K562 (cell line): ENCODE measurements at regions not wholly inside any gene's neighbourhood (a gene's known extent, or its start where the extent isn't known, plus 50 kb on each side); places are given as distances from the start of the nearest gene placed in this dataset.

ENCODE experiments used
- PTBP1 ChIP-seq: fragments of 200-400 bp; formaldehyde crosslinking; IDR thresholded peaks from 2 replicates; pipeline ENCODE4 v1.6.1; 2017; ENCODE audit warnings: low read depth, low read length
- SETDB1 ChIP-seq: IDR thresholded peaks from one replicate; pipeline ENCODE4 v1.6.1; 2012; ENCODE audit warnings: low read length, control low read depth, inconsistent platforms
- SREBF2 ChIP-seq: sonication (generic); formaldehyde crosslinking; IDR thresholded peaks from 2 replicates; pipeline ENCODE4 v1.4.0; 2020; ENCODE audit warnings: mild to moderate bottlenecking, missing genetic modification reagents
- TARDBP ChIP-seq: fragments of 450-650 bp; IDR thresholded peaks from 2 replicates; pipeline ENCODE4 v1.6.1; 2016
- TEAD2 ChIP-seq: fragments of 450-650 bp; IDR thresholded peaks from 2 replicates; pipeline ENCODE4 v1.6.1; 2016; ENCODE audit warnings: missing genetic modification characterization, control low read depth, missing compliant biosample characterization
- TOE1 ChIP-seq, 2 experiments: fragments of 450-650 bp in 1 of 2; sonication (generic) in 1 of 2; formaldehyde crosslinking in 1 of 2; IDR thresholded peaks; 2 replicates each; pipeline versions ENCODE4 v1.7.1 to v1.8.0; 2016 to 2022; ENCODE audit warnings: borderline replicate concordance in 2 of 2, mild to moderate bottlenecking in 2 of 2, antibody characterized with exemption in 1 of 2, inconsistent platforms in 1 of 2, low read depth in 1 of 2, missing genetic modification reagents in 1 of 2, moderate library complexity in 1 of 2
- ZNF174 ChIP-seq: fragments of 250-450 bp; sonication (Bioruptor Pico); IDR thresholded peaks from 2 replicates; pipeline ENCODE4 v1.4.0; 2020; ENCODE audit warnings: mild to moderate bottlenecking
- ZNF175 ChIP-seq: fragments of 200-800 bp; sonication (Bioruptor generic); IDR thresholded peaks from 2 replicates; pipeline ENCODE4 v1.6.1; 2016; ENCODE audit warnings: low read depth, mild to moderate bottlenecking, missing genetic modification characterization, missing compliant biosample characterization
- ZNF224 ChIP-seq: sonication (generic); formaldehyde crosslinking; IDR thresholded peaks from 2 replicates; pipeline ENCODE4 v1.8.0; 2022; ENCODE audit warnings: mild to moderate bottlenecking, missing genetic modification reagents
- ZNF778 ChIP-seq: fragments of 450-650 bp; formaldehyde crosslinking; IDR thresholded peaks from 2 replicates; pipeline ENCODE4 v1.4.0; 2020; ENCODE audit warnings: mild to moderate bottlenecking, moderate library complexity
- TF ChIP-seq, protein P1 (sequence below): fragments of 150-350 bp; IDR thresholded peaks from 2 replicates; pipeline ENCODE4 v1.6.1; 2014; ENCODE audit warnings: low read depth, mild to moderate bottlenecking, low read length, borderline replicate concordance
- TF ChIP-seq, protein P2 (sequence below), 2 experiments: fragments of 450-650 bp; IDR thresholded peaks; 2 replicates each; pipeline ENCODE4 v1.6.1; 2016
- TF ChIP-seq, protein P3 (sequence below): sonication (generic); formaldehyde crosslinking; IDR thresholded peaks from 2 replicates; pipeline ENCODE4 v1.4.0; 2020; ENCODE audit warnings: mild to moderate bottlenecking, missing genetic modification reagents
- TF ChIP-seq, protein P4 (sequence below): fragments of 250-450 bp; sonication (Bioruptor Pico); IDR thresholded peaks from 2 replicates; pipeline ENCODE4 v1.5.0; 2021
- TF ChIP-seq, protein P5 (sequence below): fragments of 250-450 bp; sonication (Bioruptor Pico); IDR thresholded peaks from 2 replicates; pipeline ENCODE4 v1.8.0; 2021; ENCODE audit warnings: moderate library complexity, mild to moderate bottlenecking, inconsistent platforms
- TF ChIP-seq, protein P6 (sequence below): fragments of 450-650 bp; IDR thresholded peaks from 2 replicates; pipeline ENCODE4 v1.6.1; 2016

DNA sequence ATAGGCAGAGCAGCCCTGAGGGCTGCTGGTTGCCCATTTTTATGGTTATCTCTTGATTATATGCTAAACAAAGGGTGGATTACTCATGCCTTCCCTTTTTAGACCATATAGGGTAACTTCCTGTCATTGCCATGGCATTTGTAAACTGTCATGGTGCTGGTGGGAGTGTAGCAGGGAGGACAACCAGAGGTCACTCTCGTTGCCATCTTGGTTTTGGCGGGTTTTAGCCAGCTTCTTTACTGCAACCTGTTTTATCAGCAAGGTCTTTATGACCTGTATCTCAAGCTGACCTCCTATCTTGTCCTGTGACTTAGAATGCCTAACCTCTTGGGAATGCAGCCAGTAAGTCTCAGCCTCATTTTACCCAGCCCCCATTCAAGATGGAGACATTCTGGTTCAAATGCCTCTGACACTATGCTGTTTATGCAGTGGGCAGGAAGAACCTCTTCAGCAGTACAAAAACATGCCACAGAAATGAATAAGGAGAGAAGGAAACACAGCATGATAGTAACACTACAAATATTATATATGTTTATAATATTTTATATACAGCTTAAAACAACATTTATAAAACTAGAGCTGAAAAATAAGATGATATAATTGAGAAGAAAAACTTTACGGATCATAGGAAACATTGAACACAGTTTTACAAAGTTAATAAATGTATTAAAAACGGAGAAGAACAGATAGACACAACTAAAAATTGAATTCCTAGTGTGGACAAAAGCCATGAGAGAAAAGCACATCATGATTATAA, 58.9 kb upstream of the SAMD5 start (continued):
- TF ChIP-seq TEAD2 (tag) (peak; percentile 95), TARDBP (no peak), PTBP1 (no peak), ZNF175 (CRISPR knock-in tag) (peak; percentile 100), SETDB1 (no peak), ZNF778 (no peak), ZNF224 (CRISPR knock-in tag) (no peak), SREBF2 (CRISPR knock-in tag) (no peak), TOE1 (IDR thresholded peaks at IDR 0.05; ENCODE audit: borderline replicate concordance) (no peak), TOE1 (CRISPR knock-in tag; IDR thresholded peaks at IDR 0.05; ENCODE audit: borderline replicate concordance, low read depth) (no peak), ZNF174 (CRISPR knock-in tag) (peak; percentile 82; the same call in 1 of the 2 replicates)
- TF ChIP-seq, protein P1, sequence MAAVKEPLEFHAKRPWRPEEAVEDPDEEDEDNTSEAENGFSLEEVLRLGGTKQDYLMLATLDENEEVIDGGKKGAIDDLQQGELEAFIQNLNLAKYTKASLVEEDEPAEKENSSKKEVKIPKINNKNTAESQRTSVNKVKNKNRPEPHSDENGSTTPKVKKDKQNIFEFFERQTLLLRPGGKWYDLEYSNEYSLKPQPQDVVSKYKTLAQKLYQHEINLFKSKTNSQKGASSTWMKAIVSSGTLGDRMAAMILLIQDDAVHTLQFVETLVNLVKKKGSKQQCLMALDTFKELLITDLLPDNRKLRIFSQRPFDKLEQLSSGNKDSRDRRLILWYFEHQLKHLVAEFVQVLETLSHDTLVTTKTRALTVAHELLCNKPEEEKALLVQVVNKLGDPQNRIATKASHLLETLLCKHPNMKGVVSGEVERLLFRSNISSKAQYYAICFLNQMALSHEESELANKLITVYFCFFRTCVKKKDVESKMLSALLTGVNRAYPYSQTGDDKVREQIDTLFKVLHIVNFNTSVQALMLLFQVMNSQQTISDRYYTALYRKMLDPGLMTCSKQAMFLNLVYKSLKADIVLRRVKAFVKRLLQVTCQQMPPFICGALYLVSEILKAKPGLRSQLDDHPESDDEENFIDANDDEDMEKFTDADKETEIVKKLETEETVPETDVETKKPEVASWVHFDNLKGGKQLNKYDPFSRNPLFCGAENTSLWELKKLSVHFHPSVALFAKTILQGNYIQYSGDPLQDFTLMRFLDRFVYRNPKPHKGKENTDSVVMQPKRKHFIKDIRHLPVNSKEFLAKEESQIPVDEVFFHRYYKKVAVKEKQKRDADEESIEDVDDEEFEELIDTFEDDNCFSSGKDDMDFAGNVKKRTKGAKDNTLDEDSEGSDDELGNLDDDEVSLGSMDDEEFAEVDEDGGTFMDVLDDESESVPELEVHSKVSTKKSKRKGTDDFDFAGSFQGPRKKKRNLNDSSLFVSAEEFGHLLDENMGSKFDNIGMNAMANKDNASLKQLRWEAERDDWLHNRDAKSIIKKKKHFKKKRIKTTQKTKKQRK, result no peak
- TF ChIP-seq, protein P2, sequence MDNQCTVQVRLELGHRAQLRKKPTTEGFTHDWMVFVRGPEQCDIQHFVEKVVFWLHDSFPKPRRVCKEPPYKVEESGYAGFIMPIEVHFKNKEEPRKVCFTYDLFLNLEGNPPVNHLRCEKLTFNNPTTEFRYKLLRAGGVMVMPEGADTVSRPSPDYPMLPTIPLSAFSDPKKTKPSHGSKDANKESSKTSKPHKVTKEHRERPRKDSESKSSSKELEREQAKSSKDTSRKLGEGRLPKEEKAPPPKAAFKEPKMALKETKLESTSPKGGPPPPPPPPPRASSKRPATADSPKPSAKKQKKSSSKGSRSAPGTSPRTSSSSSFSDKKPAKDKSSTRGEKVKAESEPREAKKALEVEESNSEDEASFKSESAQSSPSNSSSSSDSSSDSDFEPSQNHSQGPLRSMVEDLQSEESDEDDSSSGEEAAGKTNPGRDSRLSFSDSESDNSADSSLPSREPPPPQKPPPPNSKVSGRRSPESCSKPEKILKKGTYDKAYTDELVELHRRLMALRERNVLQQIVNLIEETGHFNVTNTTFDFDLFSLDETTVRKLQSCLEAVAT (IDR thresholded peaks at IDR 0.05), result no peak
- TF ChIP-seq, protein P3, sequence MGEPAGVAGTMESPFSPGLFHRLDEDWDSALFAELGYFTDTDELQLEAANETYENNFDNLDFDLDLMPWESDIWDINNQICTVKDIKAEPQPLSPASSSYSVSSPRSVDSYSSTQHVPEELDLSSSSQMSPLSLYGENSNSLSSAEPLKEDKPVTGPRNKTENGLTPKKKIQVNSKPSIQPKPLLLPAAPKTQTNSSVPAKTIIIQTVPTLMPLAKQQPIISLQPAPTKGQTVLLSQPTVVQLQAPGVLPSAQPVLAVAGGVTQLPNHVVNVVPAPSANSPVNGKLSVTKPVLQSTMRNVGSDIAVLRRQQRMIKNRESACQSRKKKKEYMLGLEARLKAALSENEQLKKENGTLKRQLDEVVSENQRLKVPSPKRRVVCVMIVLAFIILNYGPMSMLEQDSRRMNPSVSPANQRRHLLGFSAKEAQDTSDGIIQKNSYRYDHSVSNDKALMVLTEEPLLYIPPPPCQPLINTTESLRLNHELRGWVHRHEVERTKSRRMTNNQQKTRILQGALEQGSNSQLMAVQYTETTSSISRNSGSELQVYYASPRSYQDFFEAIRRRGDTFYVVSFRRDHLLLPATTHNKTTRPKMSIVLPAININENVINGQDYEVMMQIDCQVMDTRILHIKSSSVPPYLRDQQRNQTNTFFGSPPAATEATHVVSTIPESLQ (CRISPR knock-in tag), result no peak
- TF ChIP-seq, protein P4, sequence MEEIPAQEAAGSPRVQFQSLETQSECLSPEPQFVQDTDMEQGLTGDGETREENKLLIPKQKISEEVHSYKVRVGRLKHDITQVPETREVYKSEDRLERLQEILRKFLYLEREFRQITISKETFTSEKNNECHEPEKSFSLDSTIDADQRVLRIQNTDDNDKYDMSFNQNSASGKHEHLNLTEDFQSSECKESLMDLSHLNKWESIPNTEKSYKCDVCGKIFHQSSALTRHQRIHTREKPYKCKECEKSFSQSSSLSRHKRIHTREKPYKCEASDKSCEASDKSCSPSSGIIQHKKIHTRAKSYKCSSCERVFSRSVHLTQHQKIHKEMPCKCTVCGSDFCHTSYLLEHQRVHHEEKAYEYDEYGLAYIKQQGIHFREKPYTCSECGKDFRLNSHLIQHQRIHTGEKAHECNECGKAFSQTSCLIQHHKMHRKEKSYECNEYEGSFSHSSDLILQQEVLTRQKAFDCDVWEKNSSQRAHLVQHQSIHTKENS (CRISPR knock-in tag), result no peak
- TF ChIP-seq, protein P5, sequence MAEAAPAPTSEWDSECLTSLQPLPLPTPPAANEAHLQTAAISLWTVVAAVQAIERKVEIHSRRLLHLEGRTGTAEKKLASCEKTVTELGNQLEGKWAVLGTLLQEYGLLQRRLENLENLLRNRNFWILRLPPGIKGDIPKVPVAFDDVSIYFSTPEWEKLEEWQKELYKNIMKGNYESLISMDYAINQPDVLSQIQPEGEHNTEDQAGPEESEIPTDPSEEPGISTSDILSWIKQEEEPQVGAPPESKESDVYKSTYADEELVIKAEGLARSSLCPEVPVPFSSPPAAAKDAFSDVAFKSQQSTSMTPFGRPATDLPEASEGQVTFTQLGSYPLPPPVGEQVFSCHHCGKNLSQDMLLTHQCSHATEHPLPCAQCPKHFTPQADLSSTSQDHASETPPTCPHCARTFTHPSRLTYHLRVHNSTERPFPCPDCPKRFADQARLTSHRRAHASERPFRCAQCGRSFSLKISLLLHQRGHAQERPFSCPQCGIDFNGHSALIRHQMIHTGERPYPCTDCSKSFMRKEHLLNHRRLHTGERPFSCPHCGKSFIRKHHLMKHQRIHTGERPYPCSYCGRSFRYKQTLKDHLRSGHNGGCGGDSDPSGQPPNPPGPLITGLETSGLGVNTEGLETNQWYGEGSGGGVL, result no peak
- TF ChIP-seq, protein P6, sequence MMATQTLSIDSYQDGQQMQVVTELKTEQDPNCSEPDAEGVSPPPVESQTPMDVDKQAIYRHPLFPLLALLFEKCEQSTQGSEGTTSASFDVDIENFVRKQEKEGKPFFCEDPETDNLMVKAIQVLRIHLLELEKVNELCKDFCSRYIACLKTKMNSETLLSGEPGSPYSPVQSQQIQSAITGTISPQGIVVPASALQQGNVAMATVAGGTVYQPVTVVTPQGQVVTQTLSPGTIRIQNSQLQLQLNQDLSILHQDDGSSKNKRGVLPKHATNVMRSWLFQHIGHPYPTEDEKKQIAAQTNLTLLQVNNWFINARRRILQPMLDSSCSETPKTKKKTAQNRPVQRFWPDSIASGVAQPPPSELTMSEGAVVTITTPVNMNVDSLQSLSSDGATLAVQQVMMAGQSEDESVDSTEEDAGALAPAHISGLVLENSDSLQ, result no peak
